HFF-Myc (cell line): ENCODE measurements at regions not wholly inside any gene's neighbourhood (a gene's known extent, or its start where the extent isn't known, plus 50 kb on each side); places are given as distances from the start of the nearest gene placed in this dataset.

Experiments
- DNase-seq: peaks from one replicate; pipeline ENCODE4 v3.0.0-alpha.2; 2011; ENCODE audit warnings: low read depth; ENCODE audit errors: extremely low read depth
- H3K4me3 ChIP-seq: replicated peaks from 2 replicates; pipeline ENCODE4 v1.5.1; 2011; ENCODE audit warnings: low read depth, mild to moderate bottlenecking, control low read depth, low read length
- TF ChIP-seq, protein P1 (sequence below): IDR thresholded peaks from 2 replicates; pipeline ENCODE4 v1.5.1; 2012; ENCODE audit warnings: mild to moderate bottlenecking, low read depth, low read length, control low read depth; ENCODE audit errors: missing control alignments

DNA sequence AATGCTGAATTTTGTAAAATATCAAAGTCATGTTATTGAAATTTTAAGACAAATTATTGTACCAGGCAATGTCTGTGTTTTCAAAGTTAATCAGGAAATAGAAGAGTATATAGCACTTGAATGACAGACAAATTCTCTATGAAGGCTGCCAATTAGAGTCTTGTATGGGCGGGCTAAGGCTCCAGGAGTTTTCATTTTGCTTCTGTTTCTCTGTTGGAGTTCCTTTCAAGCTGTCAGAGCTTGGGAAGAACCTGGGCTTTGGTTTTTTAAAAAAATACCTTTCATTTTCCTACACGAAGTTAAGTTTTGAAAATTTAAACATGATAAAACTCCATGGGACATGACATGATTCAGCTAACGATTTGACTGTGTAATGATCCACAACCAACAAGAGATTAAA, 339.0 kb upstream of the KCNH7 start:
- TF ChIP-seq, protein P1, sequence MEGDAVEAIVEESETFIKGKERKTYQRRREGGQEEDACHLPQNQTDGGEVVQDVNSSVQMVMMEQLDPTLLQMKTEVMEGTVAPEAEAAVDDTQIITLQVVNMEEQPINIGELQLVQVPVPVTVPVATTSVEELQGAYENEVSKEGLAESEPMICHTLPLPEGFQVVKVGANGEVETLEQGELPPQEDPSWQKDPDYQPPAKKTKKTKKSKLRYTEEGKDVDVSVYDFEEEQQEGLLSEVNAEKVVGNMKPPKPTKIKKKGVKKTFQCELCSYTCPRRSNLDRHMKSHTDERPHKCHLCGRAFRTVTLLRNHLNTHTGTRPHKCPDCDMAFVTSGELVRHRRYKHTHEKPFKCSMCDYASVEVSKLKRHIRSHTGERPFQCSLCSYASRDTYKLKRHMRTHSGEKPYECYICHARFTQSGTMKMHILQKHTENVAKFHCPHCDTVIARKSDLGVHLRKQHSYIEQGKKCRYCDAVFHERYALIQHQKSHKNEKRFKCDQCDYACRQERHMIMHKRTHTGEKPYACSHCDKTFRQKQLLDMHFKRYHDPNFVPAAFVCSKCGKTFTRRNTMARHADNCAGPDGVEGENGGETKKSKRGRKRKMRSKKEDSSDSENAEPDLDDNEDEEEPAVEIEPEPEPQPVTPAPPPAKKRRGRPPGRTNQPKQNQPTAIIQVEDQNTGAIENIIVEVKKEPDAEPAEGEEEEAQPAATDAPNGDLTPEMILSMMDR, result no peak
- no peak for DNase-seq
- H3K4me3 ChIP-seq, result no peak overlapping the region

DNA sequence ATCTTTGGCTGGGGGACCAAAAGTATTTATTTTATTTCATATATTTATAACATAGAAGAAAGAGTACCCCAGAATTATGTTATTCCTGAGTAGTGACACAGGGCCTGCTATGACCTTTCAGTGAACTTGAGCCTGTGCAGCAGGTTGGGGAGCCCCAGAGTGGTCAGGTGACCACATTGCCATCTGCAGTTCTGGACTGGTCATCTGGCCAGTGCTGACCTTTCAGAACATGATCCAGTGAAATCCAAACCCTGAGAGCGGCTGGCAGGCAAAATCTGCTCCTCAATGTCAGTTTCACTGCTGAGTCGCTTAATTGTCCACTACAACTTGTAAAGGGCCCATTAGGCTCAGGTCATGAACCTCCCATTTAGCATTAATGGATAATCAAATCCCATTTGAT, 336.7 kb upstream of the KCNH7 start:
- TF ChIP-seq, protein P1, result no peak

DNA sequence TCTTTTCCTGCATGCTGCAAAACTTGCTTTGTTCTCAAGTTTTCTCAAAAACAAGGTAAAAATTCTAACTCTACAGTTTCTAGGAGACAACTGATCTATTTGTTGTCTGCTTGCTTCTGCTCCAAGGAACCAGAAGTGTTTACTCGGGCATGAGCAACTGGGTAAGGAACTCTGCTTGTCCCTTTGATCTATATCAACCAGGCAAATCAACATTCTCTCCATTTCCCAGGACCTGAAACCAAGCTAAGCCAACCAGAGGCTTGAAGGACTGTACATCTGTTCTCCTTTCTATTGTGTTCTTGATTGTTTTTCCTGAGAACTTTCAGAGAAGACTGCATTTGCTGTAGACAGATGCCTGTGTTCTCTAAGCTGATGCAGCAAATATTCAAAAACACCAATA, 335.0 kb upstream of the KCNH7 start:
- no peak overlapping the region for H3K4me3 ChIP-seq
- TF ChIP-seq, protein P1, result no peak
- no peak for DNase-seq

More for the DNA sequence above, 336.7 kb upstream of the KCNH7 start:
- DNase-seq, result no peak
- H3K4me3 ChIP-seq, result no peak overlapping the region

DNA sequence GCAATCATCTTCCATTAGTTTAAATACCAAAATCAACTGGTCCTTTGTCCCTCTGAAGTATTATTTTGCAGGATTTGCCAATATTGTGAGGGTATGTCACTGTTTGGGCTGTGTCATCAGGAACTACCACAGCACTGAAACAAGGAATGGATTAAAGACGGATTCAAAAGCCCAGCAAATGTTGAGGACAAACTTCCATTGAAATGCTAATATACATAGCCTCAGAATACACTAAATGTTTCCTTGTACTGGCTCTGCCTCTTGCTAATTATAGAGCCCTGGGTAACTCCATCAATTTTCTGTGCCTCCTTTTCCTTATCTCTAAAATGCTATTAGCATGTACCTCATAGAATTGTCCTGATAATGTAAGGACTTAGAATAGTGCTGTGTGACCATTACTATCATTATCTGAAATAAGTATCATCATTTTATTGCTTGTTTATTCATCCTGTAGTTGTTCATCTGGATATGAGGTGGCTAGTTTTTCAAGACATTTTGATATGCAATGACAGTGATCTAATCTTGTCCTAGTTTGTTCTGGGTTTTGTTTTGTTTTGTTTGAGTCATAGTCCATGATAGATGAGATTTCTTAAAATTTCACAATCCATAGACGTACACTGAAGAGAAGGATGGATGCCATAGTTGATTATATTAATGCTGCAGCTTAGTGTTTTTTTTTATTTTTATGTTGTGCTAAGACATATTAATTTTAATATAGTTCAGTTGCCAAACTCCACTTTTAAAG, 333.4 kb upstream of the KCNH7 start:
- TF ChIP-seq, protein P1, result no peak
- DNase-seq, result no peak
- no peak overlapping the region for H3K4me3 ChIP-seq

DNA sequence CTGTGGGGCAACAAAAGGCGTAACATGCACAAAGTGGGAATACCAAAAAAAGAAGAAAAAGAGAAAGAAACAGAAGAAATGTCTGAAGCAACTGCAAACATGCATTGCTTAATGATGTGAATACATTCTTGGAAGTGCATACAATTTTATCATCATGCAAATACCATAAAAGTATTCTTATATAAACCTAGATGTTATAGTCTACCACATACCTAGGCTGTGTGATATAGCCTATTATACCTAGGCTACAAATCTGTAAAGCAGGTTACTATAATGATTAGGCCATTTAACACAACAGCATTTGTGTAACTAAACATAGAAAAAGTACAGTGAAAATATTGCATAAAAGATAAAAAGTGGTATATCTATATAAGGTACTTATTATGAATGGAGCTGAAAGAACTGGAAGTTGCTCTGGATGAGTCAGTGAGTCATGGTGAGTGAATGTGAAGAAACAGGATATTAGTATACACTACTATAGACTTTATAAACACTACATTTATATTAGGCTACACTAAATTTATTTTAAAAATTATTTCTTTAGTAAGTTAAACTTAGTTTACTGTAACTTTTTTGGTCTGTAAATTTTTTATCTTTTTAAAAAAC, 319.4 kb upstream of the KCNH7 start:
- H3K4me3 ChIP-seq, result no peak overlapping the region
- DNase-seq, result peak; percentile 10
- TF ChIP-seq, protein P1, result no peak

DNA sequence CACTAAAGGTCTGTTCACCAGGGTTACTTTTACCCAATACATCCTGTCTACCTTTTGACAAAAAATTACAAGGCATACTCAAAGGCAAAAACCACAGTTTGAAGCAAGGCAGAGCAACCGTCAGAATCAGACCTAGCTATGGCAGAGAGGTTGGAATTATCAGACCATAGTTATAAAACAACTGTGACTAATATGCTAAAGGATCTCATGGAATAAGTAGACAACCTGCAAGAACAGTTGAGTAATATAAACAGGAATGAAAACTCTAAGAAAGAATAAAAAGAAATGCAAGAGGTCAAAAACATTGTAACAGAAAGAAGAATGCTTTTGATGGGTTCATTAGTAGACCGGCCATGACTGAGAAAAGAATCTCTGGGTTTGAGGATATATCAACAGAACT, 318.8 kb upstream of the KCNH7 start:
- DNase-seq, result no peak
- TF ChIP-seq, protein P1, result no peak

DNA sequence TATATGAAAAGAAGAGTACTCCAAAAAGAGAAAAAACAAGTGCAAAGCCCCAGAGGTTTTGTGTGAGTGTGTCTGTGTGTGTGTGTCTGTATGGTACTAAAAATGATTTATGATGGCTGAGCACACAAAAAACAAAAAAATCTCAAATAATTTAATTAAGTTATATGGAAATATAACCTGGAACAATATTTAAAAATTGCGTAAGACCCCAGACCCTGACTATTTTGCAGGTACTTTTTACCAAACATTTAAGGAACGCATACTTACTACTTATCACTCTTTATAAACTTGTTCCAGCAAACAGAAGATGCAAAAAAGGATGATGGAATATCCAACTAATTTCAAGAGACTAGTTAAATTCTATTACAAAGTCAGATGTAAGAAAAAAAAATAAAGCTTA, 317.4 kb upstream of the KCNH7 start:
- H3K4me3 ChIP-seq, result no peak overlapping the region
- DNase-seq, result no peak
- TF ChIP-seq, protein P1, result no peak

More for the DNA sequence above, 318.8 kb upstream of the KCNH7 start:
- H3K4me3 ChIP-seq, result no peak overlapping the region
